PC-3 (cell line): ENCODE measurements at regions not wholly inside any gene's neighbourhood (a gene's known extent, or its start where the extent isn't known, plus 50 kb on each side); places are given as distances from the start of the nearest gene placed in this dataset.

Source experiments
- CTCF ChIP-seq: fragments of 300-600 bp; sonication (generic); conservative IDR thresholded peaks from 2 replicates; pipeline ENCODE4 v1.5.1; 2017; ENCODE audit warnings: antibody characterized with exemption, low read depth, mild to moderate bottlenecking, low read length
- EZH2 ChIP-seq: fragments of 300-600 bp; sonication (generic); IDR thresholded peaks from one replicate; pipeline ENCODE4 v1.6.1; 2017; ENCODE audit warnings: antibody characterized with exemption, mild to moderate bottlenecking, low read length; ENCODE audit not compliant: unreplicated experiment

GRCh38 chr15:94723801-94724200 lies 492.4 kb downstream of the MCTP2 start:
- no peak for TF ChIP-seq CTCF
- TF ChIP-seq EZH2 = no peak
